SHP77 (cell line): ENCODE measurements at regions not wholly inside any gene's neighbourhood (a gene's known extent, or its start where the extent isn't known, plus 50 kb on each side); places are given as distances from the start of the nearest gene placed in this dataset.

Source experiments
- DNase-seq, 2 experiments: peaks; one replicate each; lab custom pipeline; 2025; lab: John Stamatoyannopoulos, UW

DNA sequence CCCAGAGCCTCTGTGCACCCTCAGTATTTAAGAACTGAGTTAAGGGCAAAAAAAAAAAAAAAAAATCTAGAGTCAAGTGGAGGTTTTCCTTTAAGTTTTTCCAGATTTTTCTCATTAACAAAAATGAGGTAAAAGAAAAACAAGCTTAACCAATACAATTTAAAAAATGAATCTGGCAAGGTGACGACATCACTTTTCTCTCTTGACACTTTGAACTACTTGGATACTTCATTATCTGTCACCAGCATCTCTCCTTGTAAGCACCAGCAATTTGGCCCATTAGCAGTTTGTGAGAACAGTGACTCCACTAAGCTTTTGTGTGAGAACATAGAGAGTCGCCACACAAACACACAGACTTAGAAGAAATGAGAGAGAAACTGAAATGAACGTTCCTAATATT lies 345.7 kb upstream of the SLC30A5 start:
- no peak for DNase-seq

DNA sequence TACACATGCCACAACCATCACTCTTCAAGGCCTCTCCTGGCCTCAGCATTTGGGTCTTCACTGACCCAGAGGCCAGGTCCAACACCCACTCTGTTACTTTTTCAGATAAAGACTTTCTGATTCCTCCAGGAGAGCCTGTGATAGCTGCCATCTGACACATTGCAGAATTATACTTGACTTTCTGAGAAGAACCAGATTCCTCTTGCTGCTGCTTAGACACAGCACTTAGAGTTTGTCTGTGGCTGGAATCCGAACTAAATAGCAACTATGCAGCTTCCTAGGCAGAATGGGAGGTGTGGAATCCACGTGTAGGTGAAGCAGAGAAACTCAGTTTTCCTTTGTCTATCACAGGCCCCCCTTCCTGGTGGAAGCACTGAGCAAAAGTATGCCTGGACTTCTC lies 344.7 kb upstream of the SLC30A5 start:
- no peak for DNase-seq

DNA sequence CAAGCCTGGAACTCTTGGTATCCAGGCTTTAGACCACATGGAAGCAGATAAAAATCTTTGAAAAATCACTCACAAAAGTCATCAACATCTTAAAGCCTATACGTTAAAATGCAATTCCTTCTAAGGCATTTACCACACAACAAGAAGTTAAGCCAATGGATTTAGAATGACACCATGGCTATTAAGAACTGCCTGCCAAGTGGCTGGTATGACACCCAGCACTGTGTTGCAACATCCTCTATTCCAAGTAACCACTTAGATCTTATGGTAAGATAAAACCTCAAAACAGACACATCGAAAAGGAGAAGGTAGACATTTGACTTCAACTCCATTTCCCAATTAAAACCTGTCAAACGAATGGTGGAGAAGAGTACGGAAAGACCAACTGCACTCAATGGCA lies 344.2 kb upstream of the SLC30A5 start:
- no peak for DNase-seq

DNA sequence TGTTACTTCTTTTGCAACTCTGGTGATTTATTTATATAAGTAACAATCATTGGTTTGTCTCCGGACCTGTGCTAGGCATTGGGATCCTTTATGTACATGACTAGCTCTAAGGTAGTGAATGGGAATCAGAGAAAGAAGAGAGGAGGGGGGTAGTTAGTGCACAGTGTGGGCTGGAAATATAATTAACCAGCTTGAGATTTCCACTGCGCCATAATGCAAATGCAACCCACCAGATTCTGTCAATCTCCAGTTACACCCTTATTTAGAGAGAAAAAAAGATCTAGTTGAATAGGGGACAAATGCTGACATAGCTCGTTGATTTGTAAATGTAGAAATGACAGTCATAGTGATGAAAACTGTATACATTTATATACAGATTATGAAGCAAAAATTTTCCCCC lies 342.2 kb upstream of the SLC30A5 start:
- DNase-seq = no peak

DNA sequence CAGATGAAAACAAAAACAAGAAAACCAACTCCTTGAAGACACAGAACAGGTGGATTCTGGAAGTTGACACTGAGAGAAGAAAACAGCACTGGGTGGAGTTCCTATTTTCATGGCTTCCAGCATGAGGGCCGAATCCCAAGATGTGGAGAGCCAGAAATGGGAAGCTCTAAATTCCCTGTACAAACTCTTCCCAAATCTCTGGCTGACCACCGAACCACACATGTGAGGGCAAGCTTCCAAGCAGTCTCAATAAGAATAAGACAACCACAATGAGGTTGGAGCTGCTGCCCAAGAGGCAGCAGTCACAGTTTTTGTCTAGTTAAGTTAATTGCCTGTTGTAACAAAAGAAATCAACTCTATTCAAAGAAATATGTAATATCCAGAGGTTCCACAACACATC lies 339.3 kb upstream of the SLC30A5 start:
- no peak for DNase-seq

DNA sequence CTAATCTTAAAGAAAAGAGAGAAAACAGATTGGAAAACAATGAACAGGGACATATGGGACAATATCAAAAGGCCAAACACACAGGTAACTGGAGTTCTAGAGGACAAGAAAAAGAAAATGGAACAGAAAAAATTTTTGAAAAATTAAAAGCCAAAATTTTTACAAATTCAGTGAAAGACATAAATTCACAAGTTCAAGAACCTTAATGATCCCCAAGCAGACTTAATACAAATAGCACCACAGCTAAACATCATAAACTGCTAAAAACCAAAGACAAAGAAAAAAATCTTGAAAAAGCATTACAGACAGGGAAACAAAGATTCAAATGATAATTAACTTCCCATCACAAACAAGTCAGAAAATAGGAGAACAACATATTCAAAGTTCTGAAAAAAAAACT lies 338.5 kb upstream of the SLC30A5 start:
- DNase-seq = no peak

DNA sequence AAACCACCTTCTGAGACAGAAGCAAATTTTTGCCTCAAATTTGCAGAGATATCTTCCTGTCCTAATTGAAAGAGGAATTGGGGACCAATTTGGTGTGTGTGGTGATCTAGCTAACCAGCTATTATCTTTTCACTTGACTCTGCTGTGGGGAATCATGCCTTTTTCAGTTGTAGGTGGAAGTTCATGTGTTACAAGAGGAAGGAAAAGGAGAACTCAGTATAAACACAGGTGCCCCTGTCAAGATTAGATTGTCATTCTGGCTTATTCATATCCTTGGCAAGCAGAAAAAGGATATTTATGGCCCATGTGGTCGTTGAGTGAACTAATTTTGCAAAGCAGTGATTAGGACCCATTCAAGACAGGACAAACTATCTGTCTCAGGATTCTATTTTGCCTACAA lies 336.8 kb upstream of the SLC30A5 start:
- DNase-seq = no peak

DNA sequence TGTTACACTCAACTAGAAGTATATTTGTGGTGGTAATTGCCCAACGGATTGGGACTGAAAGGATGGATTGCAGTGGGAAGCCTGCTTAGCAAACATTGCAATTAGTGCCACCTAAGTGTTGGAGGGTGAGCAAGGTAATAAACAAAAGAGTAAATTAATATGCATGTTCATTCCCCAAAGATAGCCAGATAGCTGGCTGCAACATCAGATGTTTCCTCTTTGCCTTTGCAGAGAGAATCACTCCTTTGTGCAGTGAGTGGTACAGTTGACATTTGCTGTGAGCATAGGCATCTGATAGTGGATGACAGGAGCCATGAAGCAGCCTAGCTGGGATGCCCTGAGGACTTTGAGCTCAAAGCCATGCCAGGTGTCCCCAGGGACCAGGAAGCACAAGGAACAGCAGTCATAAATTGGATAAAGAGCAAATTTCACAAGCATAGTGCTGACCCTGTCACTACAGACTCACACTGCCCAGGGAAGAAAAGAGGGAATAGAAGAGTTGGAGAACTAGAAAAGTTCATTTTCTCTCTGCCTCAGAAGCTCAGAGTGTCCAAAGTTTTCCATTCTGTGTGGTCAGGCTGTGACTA lies 336.1 kb upstream of the SLC30A5 start:
- DNase-seq = no peak

DNA sequence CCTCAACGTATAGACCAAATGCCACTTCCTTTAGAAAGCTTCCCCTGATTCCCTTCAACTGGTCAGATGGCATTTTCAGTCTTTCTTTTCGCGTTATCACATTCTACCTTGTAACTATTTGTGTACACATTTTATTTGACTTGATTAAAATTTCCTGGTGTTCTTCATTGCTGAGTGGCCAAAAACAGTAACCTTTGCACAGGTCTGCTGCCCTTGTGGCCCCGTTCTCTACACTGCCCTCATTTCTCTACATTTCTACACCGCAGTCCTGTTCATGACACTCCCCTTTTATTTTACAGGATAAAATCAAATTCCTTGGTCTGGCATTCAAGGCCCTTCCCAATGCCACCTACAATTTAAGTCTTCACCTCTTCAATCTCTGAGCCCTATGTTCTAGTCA lies 334.2 kb upstream of the SLC30A5 start:
- DNase-seq = no peak

DNA sequence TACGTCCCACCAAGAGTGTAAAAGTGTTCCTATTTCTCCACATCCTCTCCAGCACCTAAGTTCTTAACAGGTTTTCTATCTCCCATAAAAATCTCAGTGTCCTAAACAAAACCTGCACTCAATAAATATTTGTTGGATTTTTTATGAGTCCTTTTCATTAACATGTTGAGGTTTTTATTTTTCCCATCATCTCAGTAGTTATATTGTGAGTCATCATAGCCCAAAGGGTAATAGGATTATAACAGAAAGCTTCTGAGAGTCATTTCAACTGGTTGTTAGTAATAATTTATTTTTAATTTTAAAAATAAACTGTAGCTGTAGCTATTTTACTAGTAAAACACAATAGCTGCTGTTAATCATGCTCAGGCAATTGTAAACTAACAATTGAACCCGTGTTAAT lies 331.6 kb upstream of the SLC30A5 start:
- no peak for DNase-seq

DNA sequence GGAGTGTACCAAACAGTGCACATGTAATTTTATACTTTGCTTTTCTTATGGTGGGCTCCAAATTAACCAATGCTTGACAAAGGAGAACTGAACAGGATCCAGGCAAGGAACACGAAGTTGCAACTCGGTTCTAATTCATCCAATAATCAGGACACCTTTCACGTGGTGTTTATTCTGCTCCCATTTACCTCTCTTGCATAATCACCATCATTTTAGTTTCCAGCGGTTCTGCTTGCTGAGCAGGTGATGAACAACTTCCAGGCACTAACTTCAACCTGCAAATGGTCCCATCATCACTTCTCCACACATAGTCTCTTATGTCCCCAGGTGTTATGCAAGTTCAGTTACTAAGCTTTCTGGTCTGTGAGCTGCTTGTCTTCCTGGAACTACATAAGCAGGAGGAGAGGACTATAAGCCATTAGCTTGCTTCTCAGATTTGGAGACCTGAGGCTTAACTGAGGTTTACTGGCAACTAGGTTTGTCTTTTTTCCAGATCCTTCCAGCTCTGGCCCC lies 326.8 kb upstream of the SLC30A5 start:
- DNase-seq = no peak

DNA sequence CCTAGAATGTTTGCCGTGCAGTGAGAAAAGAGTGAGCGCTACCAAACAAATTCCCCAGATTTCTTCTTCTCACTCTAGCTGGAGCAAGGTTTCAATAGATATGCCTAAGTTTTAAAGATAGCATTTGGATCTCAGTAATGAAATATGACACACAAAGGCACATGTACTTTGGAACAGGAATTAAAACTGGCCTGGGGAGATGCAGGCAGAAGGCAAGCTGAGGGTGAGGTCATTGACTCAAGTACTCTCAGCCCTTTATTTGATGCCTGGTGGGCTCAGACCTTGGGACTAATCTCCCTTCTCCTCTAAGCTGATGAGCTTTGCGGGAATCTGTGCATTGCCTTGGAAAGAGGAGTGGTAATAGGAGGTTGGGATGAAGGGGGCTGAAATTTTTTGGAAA lies 323.3 kb upstream of the SLC30A5 start:
- no peak for DNase-seq

DNA sequence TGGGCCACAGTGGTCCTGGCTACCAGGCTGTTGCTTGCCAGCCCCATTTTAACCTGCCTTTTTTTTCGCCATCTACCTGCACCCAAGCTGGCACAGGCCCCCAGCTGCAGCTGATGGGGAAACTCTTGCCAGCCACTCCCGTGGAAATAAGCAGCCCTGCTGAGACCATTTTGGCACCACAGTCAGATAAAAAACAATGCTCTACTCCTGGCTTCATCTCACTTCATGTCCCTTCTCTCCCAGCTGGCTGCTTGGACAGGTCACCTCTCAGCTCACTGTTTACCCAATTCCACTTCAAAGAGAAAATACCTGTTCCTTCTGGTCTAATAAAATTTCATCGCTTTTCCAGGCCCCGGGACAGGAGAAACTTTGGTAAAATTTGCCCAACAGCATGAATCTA lies 322.6 kb upstream of the SLC30A5 start:
- no peak for DNase-seq

DNA sequence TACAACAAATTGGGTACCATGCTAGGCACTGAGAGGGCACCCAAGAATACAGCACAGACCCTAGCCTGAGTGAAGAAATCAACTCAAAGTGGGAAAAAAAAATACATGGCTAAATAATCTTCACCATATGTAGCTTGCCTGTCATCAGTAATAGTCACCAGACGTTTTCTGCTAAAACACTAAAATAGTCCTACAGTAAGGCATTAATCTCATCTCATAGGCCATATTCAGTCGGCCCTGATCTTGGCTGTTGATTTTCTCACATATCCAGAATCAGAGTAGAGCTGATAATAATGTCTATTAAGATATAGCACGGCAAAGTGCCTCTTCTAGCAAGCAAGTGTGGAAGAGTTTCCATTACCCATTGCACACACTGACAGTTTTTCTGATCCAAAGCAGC lies 322.1 kb upstream of the SLC30A5 start:
- DNase-seq = no peak

DNA sequence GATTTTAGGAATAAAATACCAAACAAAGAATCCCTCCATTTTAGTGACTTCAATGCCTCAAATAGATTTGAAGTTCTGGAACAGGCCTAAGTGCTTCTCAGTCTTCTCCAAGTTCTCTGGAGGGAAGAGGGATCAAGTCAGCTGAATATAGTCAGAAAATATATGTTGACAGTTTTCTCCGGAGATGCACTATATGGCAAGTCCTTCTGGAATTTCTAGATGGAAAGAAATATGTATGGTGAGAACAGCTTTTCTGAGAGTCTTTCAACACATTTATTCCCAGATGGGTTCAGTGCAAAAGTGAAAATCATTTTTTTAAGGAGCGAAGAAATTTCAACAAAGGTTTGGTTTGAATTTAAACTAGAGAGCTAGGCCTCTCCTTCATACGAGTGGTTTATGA lies 317.4 kb upstream of the SLC30A5 start:
- no peak for DNase-seq

DNA sequence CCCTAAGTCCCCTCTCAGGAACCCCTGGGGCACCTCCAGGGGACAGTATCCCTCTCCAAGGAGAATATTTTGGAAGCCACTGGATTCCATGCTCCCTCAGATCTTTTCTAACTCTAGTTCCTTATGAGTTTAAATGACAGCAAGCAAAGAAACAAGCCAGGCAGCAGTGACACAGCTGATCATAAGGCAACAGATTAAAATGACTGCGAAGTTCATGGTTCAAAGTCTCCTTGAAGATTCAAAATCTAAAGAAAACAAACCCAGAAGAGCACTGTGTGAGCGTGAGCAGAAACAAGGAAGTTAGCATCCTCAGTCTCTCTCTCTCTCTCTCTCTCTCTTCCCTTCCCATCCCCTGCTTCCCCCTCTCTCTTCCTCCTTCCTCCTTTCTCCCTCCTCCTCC lies 316.7 kb upstream of the SLC30A5 start:
- DNase-seq = no peak

DNA sequence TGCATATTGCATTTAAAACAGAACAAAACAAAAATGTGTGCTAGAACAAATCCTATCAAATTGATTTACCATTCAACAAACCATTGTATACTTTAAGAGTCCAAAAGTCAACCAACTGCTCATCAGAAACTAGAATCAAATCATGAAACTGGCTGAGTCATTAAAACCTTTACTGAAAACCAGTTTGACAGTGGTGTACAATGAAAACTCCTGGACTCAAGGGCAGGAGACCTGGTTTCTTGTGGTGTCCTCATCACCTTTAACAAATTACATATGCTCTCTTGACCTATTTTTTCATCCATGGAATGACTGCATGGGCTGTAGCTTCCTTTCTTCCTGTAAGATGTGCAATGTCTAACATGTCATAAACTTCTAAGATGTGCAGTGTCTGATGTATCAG lies 315.3 kb upstream of the SLC30A5 start:
- no peak for DNase-seq

DNA sequence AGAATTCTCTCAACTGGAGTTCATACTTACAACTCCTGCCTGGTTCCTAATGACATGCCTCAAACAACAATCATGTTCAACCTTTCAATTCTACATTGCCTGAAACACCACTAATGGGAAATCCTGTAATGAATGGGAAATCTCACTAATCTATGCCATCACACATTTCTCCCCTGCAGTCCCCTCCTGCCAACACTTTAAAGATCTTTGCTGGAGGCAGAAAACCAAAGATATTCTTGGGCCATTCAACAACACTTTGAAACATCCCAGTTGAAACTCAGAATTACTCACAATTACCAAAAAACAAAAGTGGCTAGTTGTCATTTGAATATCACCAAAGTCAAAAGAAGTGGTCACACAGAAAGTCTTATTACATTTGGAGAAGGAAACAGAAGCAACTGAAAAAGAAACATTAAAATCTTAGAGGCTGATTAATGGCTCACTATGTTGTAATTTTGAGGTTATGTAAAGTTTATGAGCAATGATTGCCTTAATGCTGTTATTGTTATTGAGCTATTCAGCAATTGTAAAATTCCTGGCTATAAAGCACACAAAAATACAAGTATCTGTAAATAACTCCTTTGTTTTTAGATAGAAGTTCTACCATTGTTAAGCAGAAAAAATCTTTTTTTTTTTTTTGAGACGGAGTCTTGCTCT lies 313.4 kb upstream of the SLC30A5 start:
- DNase-seq = no peak

DNA sequence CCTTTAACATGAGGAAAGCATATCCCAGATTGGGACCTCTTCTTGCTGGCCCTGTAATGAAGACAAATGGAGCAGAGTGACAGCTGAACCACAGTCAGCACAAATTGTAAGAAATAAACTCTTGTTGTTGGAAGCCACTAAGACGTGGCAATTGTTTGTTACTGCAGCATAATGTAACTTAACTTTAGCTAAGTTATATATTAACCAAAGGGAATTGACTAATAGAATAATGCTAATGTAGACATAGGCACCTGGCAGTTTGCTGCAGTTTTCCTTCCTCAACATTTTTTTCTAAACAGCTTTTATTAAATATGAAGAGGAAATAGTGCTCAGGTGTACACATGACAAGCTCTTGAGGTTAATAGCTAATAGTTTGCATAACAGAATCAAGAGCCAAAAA lies 300.7 kb upstream of the SLC30A5 start:
- no peak for DNase-seq

DNA sequence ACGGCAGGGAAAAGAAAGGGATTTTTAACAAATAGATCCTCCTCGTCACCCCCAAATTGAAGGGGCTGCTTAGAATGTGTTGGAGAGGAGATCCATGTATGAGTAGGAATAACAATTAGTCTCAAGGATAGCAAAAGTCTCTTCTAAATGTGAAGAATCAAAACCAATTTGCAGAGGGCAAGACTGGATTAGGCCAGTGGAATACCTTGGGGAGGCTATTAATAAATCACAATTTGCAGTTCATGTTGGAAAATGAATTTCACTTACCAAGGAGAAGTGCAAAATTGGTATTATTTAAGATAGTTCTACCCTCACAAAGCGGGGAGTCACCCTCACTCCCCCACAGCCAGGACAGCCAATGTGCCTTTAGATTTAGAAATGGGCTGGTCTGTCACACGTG lies 299.8 kb upstream of the SLC30A5 start:
- DNase-seq = no peak

DNA sequence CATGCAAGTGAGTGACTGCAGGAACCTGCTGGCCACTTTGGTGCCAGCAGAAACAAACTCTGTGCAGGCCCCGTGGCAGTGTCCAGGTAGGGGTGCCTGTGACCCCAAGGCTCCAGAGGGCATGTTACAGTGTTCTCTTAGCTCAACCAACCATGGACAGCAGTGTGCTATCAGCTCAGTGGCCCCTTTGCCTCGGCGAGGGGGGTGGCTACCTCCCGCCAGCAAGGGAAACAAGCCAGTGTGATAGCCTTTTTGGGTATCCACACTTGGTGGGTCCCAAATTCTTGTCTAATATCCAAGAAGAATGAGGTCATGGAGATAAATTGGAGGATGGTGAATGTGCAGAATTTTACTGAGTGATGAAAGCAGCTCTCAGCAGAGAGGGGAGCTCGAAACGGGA lies 298.6 kb upstream of the SLC30A5 start:
- no peak for DNase-seq

DNA sequence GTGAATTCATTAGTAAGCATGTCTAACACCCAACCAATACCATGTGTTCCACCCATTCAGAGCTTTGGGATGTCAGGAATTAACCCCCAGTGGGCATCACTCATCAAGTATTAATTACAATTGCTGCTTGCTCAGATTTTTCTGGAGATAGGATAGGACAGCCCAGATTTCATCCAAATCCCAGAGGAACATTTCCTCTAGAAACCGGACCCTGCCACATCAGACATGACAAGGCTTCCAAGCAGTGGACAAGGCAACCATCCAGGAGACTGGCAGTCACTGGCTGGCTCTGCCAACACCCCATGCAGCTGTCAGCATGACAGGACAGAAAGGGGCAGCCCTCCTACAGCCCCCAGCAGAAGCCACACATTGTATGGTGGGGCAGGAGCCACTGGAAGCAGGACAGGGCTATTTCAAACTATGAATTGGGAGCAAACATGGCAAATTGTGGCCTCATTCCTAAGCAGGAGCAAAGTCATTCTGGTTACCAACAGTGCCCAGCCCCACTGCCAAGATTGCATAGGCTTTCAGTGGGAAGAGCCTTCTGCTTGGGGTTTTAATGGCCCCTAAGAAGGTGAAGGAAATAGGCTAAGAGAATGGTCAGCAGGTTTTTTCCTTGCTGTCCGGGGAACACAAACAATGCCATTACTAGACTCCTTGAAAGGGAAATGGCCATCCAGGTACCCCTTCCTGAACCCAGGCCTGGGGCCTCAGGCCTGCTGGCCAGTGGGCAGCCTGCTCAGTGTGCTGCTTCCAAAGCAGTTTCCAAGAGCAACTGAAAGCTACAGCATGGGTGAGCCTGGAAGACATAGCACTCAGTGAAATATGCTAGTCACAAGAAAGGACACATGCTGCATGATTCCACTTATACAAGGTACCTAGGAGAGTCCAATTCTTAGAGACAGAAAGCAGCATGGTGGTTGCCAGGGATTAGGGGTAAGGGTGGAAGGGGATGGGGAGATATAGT lies 294.7 kb upstream of the SLC30A5 start:
- no peak for DNase-seq

DNA sequence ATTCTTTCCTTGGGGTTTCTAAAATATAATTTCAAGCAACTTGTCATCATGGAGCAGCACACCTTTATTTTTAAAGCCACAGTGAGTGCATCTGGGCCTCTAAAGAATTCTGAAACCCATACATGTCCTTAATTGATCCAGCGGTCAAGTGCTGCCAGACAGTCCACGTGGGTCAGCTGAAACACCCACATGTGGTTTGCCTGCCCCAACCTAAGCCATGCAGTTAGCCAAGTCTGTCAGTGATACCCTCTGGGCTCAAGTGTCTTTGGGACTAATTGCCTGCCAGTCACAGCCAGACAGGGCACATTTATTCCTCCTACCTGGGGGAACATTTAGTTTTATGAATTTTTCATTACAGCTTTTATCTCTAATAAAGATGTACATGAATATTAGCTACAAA lies 291.4 kb upstream of the SLC30A5 start:
- DNase-seq = no peak
